Omental fat pad (tissue), 3 donors: ENCODE measurements at regions not wholly inside any gene's neighbourhood (a gene's known extent, or its start where the extent isn't known, plus 50 kb on each side); places are given as distances from the start of the nearest gene placed in this dataset.
"Not testable (repeated sequence)": the region's sequence is repeated elsewhere in the genome, so short reads cannot be mapped to it uniquely, and the experiment has no call there.

Experiments
- ATAC-seq: fragments of 150-250 bp; one replicate; pipeline ENCODE4 v1.9.1; 2016; ENCODE audit warnings: mild to moderate bottlenecking, moderate library complexity; ENCODE audit not compliant: low FRiP score
- DNase-seq: peaks from one replicate; pipeline ENCODE4 v3.0.0-alpha.2; 2019; ENCODE audit warnings: low spot score
- TF ChIP-seq, protein P1 (sequence below), 3 donors: fragments of 450-650 bp; IDR thresholded peaks; one replicate each; pipeline ENCODE4 v1.5.1; 2016 to 2017; ENCODE audit warnings: antibody characterized with exemption in 3 of 3, mild to moderate bottlenecking in 3 of 3, moderate library complexity in 2 of 3

DNA sequence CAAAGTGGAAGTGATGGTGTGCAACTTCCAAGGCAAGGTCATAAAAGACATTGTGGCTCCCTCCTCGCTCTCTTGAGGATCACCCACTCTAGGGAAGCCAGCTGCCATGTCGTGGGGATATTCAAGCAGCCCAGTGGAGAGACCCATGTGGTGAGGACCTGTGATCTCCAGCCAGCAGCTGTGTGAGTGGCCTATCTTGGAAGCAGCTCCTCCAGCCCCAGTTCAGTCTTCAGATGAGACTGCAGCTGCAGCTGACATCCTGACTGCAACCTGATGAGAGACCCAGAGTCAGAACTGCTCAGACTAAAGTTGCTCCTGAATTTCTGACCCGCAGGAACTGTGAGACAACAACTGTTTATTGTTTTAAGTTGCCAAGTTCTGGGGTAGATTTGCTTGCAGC is 86.4 kb upstream of the GRK3 start:
- no peak for DNase-seq
- TF ChIP-seq, protein P1, sequence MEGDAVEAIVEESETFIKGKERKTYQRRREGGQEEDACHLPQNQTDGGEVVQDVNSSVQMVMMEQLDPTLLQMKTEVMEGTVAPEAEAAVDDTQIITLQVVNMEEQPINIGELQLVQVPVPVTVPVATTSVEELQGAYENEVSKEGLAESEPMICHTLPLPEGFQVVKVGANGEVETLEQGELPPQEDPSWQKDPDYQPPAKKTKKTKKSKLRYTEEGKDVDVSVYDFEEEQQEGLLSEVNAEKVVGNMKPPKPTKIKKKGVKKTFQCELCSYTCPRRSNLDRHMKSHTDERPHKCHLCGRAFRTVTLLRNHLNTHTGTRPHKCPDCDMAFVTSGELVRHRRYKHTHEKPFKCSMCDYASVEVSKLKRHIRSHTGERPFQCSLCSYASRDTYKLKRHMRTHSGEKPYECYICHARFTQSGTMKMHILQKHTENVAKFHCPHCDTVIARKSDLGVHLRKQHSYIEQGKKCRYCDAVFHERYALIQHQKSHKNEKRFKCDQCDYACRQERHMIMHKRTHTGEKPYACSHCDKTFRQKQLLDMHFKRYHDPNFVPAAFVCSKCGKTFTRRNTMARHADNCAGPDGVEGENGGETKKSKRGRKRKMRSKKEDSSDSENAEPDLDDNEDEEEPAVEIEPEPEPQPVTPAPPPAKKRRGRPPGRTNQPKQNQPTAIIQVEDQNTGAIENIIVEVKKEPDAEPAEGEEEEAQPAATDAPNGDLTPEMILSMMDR (IDR thresholded peaks at IDR 0.05) = no peak
- no peak for ATAC-seq

DNA sequence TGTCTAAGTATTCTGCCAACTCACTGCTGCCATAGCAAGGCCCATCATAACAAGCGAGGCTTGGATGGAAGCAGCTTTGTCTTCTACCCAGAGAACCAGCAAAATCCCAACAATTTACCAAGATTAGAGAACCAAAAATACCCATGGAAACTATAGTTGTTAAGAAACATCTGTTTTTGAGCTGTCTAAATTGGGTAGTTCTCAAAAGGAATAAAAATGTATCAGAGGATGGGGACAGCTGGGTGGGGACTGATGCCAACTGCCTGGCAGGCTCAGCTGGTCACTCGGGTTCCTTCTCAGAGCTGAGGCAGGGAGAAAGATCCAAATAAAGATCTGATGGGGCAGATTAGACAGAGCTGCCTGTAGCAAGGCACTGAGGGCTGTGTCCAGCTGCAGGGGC is 85.9 kb upstream of the GRK3 start:
- DNase-seq (no peak), ATAC-seq (no peak)
- TF ChIP-seq, protein P1 (IDR thresholded peaks at IDR 0.05) = no peak

DNA sequence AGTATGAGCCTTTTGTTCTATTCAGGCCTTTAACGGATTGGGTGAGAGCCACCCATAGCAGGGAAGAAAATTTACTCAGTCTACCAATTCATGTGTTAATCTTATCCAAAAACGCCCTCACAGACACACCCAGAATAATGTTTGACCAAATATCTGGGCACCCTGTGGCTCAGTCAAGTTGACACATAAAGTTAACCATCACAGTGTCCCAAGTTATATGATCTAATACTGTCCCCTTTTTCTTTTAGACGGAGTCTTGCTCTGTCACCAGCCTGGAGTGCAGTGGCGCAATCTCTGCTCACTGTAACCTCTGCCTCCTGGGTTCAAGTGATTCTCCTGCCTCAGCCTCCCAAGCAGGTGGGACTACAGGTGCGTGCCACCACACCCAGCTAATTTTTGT is 83.6 kb upstream of the GRK3 start:
- not testable (repeated sequence) for DNase-seq, ATAC-seq

DNA sequence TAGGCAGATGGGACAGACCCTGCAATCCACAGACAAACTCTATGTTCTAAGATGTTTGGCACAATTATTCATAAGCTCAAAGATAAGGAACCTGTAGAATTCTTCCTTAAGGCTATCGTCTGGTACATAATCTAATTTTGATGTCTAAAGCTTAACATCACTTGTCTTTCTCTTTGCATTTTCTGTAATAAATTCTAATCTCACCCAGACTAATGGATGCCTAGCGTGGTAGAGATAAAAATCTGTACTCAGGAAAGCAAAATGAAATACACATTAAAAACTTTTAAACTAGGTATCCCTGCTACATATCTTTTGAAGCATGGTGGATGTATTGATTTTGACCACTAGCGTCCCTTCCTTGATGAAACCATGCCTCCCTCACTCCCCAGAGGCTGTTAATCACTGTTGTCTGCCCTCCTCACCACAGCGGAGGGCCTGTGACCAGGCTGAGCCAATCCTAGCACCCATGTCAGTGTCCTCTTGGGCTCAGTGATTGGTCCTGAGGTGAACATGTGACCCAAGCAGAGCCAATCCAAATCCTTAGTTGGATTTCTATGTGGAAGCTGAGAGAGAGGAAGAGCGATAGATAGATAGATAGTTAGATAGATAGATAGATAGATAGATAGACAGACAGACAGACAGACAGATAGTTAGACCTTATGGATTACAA is 82.2 kb upstream of the GRK3 start:
- ATAC-seq (no peak), DNase-seq (no peak)
- TF ChIP-seq, protein P1 (IDR thresholded peaks at IDR 0.05) = no peak

DNA sequence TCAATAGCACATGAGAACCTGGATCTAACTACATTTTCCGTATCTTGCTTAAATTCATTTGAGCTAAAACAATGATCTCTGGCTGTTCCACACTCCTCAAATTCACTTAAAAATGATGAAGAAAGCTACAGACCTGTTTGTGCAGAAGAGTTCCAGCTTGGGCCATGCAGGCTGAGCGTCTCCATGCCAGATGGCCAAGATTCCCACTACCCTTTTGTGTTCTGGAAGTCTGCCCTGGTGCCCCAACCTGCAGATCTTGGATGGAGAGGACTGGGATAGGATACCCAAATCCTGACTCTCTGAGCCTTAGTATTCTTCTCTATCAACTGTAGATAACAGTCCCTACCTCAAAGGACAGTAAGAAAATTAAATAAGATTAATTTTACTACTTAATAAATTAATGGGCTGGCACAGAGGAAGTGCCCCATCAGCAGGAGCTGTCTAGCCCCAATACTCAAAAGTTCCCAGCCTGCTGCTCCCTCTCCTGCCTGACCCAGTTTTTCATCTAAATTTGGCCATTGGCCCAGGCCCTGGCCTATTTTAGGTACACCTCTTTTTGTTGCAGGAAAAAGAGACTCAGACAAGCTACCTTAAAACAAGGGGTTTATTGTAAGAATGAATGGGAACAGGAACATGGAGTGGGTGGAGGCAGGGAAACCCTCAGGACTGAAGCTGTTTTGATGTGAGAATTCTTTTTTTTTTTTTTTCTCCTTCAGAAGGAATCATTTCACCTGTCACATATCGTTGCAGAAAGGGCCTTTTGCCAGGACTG is 81.4 kb upstream of the GRK3 start:
- DNase-seq = no peak
- TF ChIP-seq, protein P1 (IDR thresholded peaks at IDR 0.05) = no peak
- ATAC-seq = no peak

DNA sequence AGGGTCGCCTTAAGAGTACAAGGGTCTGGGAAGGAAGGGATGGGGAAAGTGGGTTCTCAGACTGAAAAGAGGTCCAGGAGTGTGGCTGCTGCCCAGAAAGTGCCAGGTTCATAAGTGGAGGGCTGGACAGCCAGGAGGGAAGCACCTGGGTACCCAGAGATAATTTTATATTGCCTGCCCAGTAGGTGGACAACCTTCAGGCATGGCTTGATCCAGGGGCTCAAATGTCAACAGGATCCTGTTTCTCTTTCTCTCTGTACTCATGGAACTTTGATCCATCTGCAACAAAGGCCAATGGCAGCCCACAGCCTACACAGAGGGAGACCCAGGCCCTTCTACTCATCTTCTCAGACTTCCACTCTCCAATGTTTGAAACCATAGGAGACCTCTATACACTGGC is 80.5 kb upstream of the GRK3 start:
- no peak for ATAC-seq
- TF ChIP-seq, protein P1 (IDR thresholded peaks at IDR 0.05) = no peak
- no peak for DNase-seq

DNA sequence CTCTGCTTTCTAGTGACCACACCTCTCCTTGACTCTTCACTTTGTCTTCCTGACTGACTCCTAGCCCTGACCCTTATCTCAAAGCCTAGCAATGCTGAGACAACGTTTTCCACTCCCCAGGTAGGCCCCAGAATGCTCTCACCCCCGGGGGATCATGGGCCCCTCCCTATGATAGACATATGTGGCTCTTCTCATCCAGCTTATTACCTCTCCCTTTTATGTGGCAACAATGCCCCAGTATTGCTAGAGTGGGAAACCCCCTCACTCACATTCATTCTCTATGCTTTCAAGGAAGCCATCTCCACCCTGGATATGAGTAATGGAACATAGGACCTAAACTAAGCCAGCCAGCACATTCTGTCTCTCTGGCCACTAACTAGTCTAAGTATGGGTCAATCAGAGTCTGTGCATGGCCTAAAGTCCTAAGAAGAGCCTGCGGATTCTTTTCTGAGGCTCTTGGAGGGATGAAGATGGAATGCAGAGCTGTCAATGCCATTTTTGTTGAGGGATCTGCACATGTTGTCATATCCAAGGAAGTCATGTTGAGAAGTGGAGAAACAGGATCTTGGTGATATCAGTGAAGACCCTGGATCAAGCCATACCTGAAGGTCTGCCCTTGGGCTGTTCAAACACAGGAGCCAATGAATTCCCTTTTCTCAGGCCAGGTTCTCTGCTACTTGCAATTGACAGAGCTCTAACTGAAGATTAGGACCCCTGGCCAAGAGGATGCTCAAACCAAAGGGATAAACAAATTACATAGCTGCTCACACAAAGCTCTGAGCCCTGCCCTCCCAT is 79.8 kb upstream of the GRK3 start:
- TF ChIP-seq, protein P1 (IDR thresholded peaks at IDR 0.05) = no peak
- no peak for ATAC-seq
- no peak for DNase-seq
